Testis (tissue), 2 donors: ENCODE measurements at regions not wholly inside any gene's neighbourhood (a gene's known extent, or its start where the extent isn't known, plus 50 kb on each side); places are given as distances from the start of the nearest gene placed in this dataset.
A peak's percentile ranks its signal among the peaks of the same experiment; 100 is the strongest.

Experiments
- DNase-seq: peaks from one replicate; pipeline ENCODE4 v3.0.0-alpha.2; 2019
- H3K27ac ChIP-seq, 2 donors: fragments of 200-600 bp; sonication (generic); one replicate each; pipeline ENCODE4 v1.5.1; 2019
- H3K27me3 ChIP-seq: fragments of 200-600 bp; sonication (generic); one replicate; pipeline ENCODE4 v1.5.1; 2019
- H3K36me3 ChIP-seq: fragments of 200-600 bp; sonication (generic); one replicate; pipeline ENCODE4 v1.5.1; 2017; ENCODE audit warnings: low read depth; ENCODE audit errors: missing control alignments
- H3K4me1 ChIP-seq: fragments of 200-600 bp; sonication (generic); one replicate; pipeline ENCODE4 v1.5.1; 2019
- H3K4me3 ChIP-seq, 2 donors: fragments of 200-600 bp; sonication (generic); one replicate each; pipeline ENCODE4 v1.5.1; 2017 to 2019
- H3K9me3 ChIP-seq: fragments of 200-600 bp; sonication (generic); one replicate; pipeline ENCODE4 v1.5.1; 2017
- POLR2A ChIP-seq: fragments of 450-650 bp; IDR thresholded peaks from one replicate; pipeline ENCODE4 v1.6.1; 2017; ENCODE audit warnings: antibody characterized with exemption, mild to moderate bottlenecking, moderate library complexity
- WGBS, 2 donors: methylation state at CpG; one replicate each; pipeline ENCODE4 v1.1.5; 2018; 5-methylcytosine and 5-hydroxymethylcytosine counted together
- intact Hi-C: fragments of 100-400 bp; cut with DNase I; formaldehyde crosslinking; loops from one replicate; pipeline ENCODE4 v1.15.1; 2023; ENCODE audit warnings: low total_unique reads
- TF ChIP-seq, protein P1 (sequence below), 3 experiments: fragments of 450-650 bp in 2 of 3; fragments of 200-600 bp in 1 of 3; sonication (generic) in 1 of 3; IDR thresholded peaks; one replicate each; pipeline ENCODE4 v1.5.1; 2016 to 2019; ENCODE audit warnings: antibody characterized with exemption in 3 of 3, mild to moderate bottlenecking in 2 of 3, moderate library complexity in 1 of 3

DNA sequence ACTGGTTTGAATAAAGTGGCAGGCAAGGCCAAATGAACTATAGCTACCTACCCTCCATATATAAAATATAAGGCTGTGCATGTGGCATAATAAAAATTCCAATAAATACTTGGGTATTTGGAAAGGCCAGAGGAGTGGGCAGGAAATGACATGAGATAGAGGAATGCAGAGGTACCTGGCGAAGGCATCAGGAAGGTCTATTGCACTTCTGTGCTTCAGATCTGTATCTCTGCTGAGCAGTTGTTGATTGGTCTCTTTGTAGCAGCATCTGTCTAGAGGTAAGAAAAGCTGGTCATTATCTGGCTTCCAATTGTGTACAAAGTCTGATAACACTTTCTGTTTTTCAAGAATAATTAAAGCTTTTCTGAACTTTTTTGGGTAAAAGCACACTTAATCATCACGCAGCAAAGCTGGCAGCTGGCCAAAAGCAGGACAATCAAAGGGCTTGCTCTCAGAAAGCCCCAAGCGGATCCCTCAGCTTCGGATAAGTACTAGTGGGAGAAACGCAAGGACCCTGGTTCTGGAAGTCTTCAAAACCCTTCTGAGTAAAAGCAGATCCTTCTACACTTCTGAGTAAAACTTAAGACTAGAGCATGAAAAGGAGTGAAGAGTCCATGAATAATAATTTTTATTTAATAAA, 120.1 kb upstream of the TCF21 start:
- WGBS, 2 donors, result 43 to 49% methylated on average over 5 of the region's 5 CpGs

DNA sequence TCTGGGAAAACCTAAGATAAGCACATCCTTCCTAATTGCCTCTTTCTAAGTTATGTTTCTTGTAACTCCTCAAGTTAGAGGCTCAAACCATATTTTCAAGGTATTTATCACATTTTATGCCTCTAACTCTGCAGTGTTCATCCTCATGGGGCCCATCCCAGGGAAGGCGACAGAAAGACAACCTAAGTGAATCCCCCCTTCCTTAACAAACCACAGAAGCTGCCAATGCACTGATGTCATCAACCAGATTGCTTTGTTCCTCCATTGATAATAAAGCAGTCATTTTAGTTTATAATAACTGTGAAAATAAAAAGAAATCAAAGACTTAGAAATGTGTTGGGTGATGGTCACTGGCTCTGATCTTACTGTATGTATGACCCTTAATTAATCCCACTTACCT, 119.5 kb upstream of the TCF21 start:
- no peak overlapping the region for H3K27ac ChIP-seq
- intact Hi-C loops, result no loop called here
- H3K4me3 ChIP-seq, result no peak overlapping the region
- no peak for TF ChIP-seq POLR2A
- TF ChIP-seq, protein P1, sequence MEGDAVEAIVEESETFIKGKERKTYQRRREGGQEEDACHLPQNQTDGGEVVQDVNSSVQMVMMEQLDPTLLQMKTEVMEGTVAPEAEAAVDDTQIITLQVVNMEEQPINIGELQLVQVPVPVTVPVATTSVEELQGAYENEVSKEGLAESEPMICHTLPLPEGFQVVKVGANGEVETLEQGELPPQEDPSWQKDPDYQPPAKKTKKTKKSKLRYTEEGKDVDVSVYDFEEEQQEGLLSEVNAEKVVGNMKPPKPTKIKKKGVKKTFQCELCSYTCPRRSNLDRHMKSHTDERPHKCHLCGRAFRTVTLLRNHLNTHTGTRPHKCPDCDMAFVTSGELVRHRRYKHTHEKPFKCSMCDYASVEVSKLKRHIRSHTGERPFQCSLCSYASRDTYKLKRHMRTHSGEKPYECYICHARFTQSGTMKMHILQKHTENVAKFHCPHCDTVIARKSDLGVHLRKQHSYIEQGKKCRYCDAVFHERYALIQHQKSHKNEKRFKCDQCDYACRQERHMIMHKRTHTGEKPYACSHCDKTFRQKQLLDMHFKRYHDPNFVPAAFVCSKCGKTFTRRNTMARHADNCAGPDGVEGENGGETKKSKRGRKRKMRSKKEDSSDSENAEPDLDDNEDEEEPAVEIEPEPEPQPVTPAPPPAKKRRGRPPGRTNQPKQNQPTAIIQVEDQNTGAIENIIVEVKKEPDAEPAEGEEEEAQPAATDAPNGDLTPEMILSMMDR (IDR thresholded peaks at IDR 0.05), result no peak
- H3K27me3 ChIP-seq, result no peaks in the 10 kb centered on the region
- peaks cover 12% of the 10 kb centered on the region for H3K4me1 ChIP-seq
- H3K9me3 ChIP-seq, result no peaks in the 10 kb centered on the region
- no peak for DNase-seq
- 72 to 74% methylated on average over 1 of the region's 1 CpG for WGBS, 2 donors
- no peaks in the 10 kb centered on the region for H3K36me3 ChIP-seq

More for the DNA sequence above, 120.1 kb upstream of the TCF21 start:
- H3K27ac ChIP-seq, result no peak overlapping the region
- no peaks in the 10 kb centered on the region for H3K36me3 ChIP-seq
- no peak for TF ChIP-seq POLR2A
- TF ChIP-seq, protein P1 (IDR thresholded peaks at IDR 0.05), result no peak
- no peaks in the 10 kb centered on the region for H3K9me3 ChIP-seq
- intact Hi-C loops, result no loop called here
- H3K4me1 ChIP-seq, result peaks cover 19% of the 10 kb centered on the region
- DNase-seq, result peak; percentile 49
- no peak overlapping the region for H3K4me3 ChIP-seq
- H3K27me3 ChIP-seq, result no peaks in the 10 kb centered on the region

DNA sequence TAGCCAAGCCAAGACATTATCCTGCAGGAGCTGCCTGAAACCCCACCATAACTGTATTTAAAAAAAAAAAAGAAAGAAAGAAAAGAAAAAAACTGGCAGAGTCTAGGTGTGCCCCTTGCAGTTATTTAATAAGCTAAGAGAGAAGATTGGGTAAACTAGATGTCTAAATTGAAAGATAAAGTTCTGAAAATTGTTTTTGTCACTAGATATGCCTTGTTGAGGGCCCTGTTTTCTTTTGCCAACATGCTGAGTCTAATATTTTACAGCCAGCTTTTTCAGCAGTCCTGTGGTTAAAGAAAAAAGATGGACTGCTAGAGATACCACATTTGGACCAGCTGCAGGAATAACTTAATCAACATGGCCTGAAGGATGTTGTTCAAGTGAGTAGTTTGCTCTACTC, 116.3 kb upstream of the TCF21 start:
- DNase-seq, result no peak
- Histone ChIP-seq H3K27ac (no peak overlapping the region), H3K27me3 (no peaks in the 10 kb centered on the region), H3K36me3 (no peaks in the 10 kb centered on the region), H3K4me1 (peaks cover 11% of the 10 kb centered on the region), H3K9me3 (no peaks in the 10 kb centered on the region), H3K4me3 (no peak overlapping the region)
- intact Hi-C loops, result no loop called here
- TF ChIP-seq, protein P1 (IDR thresholded peaks at IDR 0.05), result no peak
- no peak for TF ChIP-seq POLR2A

DNA sequence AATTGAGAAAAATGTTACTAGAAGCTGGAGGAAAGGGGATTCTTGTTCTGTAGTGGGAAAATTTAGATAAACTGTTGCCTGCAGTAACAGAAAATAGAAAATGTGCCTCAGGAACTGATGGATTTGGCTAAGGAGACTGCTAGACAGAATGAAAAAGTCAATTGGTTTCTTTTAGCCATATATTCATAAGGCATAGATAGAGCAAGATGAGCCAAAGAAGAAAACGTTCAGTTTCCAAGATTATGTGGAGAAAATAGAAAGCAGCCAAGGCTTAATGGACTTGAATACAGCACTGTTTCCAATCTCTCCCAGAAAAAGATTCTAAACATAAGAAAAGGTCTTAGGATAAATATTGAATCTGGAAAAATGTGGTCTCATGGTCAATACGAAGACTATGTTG, 115.1 kb upstream of the TCF21 start:
- WGBS, 2 donors, result 62 to 71% methylated on average over 2 of the region's 2 CpGs
- no peak for TF ChIP-seq POLR2A
- TF ChIP-seq, protein P1 (IDR thresholded peaks at IDR 0.05), result no peak
- no peak overlapping the region for H3K27ac ChIP-seq
- DNase-seq, result no peak
- intact Hi-C loops, result no loop called here
- H3K4me1 ChIP-seq, result peaks cover 8% of the 10 kb centered on the region
- H3K9me3 ChIP-seq, result no peaks in the 10 kb centered on the region
- H3K4me3 ChIP-seq, result no peak overlapping the region
- H3K27me3 ChIP-seq, result no peaks in the 10 kb centered on the region
- H3K36me3 ChIP-seq, result no peaks in the 10 kb centered on the region

DNA sequence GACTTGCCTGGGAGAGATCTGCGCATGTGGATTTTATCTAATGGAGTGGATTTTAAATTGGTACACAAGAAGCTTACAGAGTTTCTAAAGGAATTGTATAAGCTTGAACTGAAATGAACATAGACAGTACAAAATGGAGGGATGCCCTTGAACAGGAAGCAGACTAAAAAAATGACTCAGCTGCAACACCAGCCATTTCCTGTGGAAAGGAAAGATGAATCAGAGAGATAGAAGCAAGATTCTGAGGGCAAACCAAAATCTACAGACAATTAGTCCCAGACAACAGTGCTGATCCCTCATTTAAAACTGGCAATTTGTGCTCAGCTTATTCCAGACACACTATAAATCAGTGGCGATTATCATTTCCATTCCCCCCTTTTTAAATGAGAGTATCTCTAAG, 114.6 kb upstream of the TCF21 start:
- no peak for DNase-seq
- Histone ChIP-seq H3K4me3 (no peak overlapping the region), H3K36me3 (no peaks in the 10 kb centered on the region), H3K27ac (no peak overlapping the region), H3K27me3 (no peaks in the 10 kb centered on the region), H3K9me3 (no peaks in the 10 kb centered on the region), H3K4me1 (peaks cover 2% of the 10 kb centered on the region)
- 85 to 92% methylated on average over 2 of the region's 2 CpGs for WGBS, 2 donors
- intact Hi-C loops, result no loop called here
- TF ChIP-seq, protein P1 (IDR thresholded peaks at IDR 0.05), result no peak
- no peak for TF ChIP-seq POLR2A
